GM18505 (cell line): ENCODE measurements at regions not wholly inside any gene's neighbourhood (a gene's known extent, or its start where the extent isn't known, plus 50 kb on each side); places are given as distances from the start of the nearest gene placed in this dataset.
"Not testable (repeated sequence)": the region's sequence is repeated elsewhere in the genome, so short reads cannot be mapped to it uniquely, and the experiment has no call there.

Experiments
- ATAC-seq: cut with Tn5 transposase; IDR thresholded peaks from one replicate; pipeline ENCODE4 v1.9.1; 2021; ENCODE audit not compliant: unreplicated experiment

DNA sequence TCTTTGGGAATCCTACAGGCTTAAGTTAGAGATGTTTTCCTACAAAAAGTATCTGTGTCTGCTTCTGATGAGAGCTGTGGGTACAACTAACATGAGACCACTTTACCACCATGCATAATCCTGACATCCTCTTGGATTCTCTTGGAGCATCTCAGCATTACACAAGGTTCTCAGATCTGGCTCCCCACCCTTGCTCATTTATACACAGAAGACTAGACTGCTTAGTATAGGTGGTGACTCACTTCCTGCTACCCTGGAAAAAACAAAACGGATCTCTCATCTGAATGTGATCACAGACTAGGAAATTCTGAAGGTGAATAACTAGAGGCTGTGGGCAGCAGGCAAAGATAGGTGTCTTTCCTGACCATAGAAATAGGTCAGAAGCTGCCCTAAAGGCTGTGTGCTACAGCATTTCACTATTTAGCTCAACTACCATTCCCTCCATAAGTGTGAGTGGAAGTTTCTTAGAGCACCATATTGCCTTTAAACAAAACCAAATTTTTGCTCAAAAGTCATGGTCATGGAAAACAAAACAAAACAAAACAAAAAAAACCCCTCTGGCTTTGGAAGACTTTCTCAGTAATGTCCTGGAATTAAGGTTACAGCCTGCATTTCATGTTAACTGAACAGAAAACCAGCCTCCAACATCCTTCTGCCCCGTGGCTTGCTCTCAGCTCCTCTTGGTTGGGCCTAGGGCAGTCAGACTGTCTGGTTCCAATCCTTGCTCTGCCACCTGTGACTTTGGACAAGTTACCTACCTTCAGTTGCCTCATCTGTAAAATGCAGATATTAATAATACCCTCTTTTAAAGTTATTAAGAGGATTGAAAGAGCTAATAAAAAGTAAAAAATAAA, 75.1 kb upstream of the ZSCAN2 start:
- not testable (repeated sequence) for ATAC-seq

DNA sequence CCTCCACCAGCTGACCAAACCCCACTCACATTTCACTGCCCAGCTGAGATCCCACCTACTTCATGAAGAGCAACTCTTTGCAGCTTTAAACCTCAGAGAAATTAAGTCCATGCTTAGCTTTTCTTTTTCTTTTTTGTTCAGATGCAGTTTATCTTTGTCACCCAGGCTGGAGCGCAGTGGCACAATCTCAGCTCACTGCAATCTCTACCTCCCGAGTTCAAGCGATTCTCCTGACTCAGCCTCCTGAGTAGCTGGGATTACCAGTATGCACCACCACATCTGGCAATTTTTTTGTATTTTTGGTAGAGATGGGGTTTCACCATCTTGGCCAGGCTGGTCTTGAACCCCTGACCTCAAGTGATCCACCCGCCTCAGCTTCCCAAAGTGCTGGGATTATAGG, 70.1 kb upstream of the ZSCAN2 start:
- not testable (repeated sequence) for ATAC-seq

DNA sequence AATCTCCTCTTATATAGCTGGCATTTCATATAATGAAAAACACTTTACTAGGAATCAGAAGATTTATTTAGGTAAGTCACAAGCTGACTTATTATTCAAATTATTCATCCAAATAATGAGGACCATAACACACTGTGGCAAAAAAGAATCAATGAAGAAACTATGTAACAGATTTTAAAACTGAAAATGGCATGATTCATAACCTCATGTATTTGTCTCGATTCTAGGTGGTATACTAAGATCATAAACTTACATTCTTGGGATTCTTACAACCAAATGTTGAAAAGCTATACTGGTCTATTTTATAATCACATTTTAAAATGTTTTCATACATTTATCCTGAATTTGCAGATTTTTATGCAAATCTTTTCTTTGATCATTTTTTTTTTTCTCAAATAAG, 69.6 kb upstream of the ZSCAN2 start:
- not testable (repeated sequence) for ATAC-seq

DNA sequence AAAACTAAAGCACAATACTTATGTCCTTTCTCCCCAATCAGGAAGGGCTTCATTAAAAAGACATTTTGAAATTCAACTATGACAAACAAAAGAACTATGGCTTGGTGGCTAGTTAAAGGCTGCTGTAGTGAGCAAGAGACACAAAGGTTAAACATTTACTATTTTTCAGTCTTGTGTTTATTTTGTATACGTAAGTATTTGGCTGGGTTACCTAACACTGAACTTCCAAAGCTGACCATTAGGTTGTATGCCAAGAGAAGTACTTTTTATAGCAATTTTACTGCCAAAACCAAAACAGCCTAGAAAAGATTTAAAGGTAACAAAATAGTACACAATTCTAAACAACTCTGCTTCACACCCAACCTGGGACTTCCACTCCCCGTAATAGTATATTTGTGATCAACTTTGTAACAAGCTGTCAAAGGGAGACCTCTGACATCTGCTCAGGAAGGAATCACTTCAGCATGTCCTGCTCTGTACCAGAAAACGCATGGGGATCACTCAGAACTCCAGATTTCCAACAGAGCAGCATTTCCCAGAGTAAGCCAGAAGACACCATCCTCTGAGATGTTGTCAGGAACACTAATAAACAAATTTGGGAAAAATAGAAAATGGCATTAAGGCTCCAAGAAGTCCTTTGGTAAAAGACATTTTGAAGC, 69.0 kb upstream of the ZSCAN2 start:
- ATAC-seq: not testable (repeated sequence)

- ATAC-seq: not testable (repeated sequence)
Measured at GRCh38 chr15:84533705-84534104, 67.1 kb upstream of the ZSCAN2 start.

GRCh38 chr15:84534561-84535235, 66.1 kb upstream of the ZSCAN2 start:
- ATAC-seq: not testable (repeated sequence)

DNA sequence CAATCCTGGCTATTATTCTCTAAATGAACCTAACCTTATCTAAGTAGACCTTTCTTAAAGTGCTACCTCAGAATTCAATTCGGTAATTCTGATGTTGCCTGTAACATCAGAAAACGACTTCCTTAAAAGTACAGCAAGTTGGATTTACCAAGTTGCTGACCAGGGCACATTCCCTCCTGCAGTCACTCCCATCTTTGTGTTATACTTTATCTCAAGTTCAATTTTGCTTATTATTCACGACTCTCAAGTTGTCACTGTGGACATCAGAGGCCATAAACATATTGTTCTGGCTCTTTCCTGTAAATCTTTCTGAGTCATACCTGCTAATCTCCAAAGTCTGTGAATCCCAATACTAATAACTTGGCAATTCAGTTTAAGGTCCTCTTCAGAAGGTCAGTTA, 64.6 kb upstream of the ZSCAN2 start:
- ATAC-seq: not testable (repeated sequence)

GRCh38 chr15:84544586-84544985, 56.2 kb upstream of the ZSCAN2 start:
- not testable (repeated sequence) for ATAC-seq

GRCh38 chr15:84547150-84547549, 53.7 kb upstream of the ZSCAN2 start:
- ATAC-seq: not testable (repeated sequence)

DNA sequence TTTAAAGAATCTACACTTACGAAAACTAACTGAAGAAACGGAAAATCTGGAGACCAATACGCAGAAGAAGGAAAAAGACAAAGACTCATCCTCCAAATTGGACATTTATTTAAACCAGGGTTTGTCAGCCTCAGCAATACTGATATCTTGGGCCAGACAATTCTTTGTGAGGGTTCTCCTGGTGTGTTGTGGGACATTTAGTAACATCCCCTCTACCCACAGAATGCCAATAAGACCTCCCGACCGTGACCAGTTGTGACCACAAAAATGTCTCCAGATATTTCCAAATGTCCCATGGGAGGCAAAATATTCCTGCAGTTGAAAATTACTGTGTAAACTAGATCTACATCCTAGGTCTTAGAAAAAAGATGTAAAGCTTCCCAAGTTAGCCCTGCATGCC, 50.3 kb upstream of the ZSCAN2 start:
- not testable (repeated sequence) for ATAC-seq
